PC-9 (cell line): ENCODE measurements at regions not wholly inside any gene's neighbourhood (a gene's known extent, or its start where the extent isn't known, plus 50 kb on each side); places are given as distances from the start of the nearest gene placed in this dataset.

ENCODE experiments used
- CTCF ChIP-seq: fragments of 200-600 bp; sonication (generic); conservative IDR thresholded peaks from 2 replicates; pipeline ENCODE4 v1.6.1; 2017; ENCODE audit warnings: mixed run types, antibody characterized with exemption, mild to moderate bottlenecking, moderate library complexity
- EZH2 ChIP-seq: fragments of 200-600 bp; sonication (generic); IDR thresholded peaks from 2 replicates; pipeline ENCODE4 v1.8.0; 2017; ENCODE audit warnings: antibody characterized with exemption, low read depth

GRCh38 chr4:79598801-79599200, 190.8 kb upstream of the GK2 start:
- TF ChIP-seq CTCF: no peak
- no peak for TF ChIP-seq EZH2
